Suprapubic skin (tissue), 3 donors: ENCODE measurements at regions not wholly inside any gene's neighbourhood (a gene's known extent, or its start where the extent isn't known, plus 50 kb on each side); places are given as distances from the start of the nearest gene placed in this dataset.

ENCODE experiments used
- POLR2A ChIP-seq, 2 donors: fragments of 450-650 bp; IDR thresholded peaks; one replicate each; pipeline ENCODE4 v1.6.1; 2017; ENCODE audit warnings: antibody characterized with exemption in 2 of 2, mild to moderate bottlenecking in 2 of 2, moderate library complexity in 2 of 2
- TF ChIP-seq, protein P1 (sequence below), 2 donors: fragments of 200-600 bp in 1 of 2; fragments of 450-650 bp in 1 of 2; sonication (generic) in 1 of 2; IDR thresholded peaks; one replicate each; pipeline ENCODE4 v1.5.1; 2016 to 2019; ENCODE audit warnings: antibody characterized with exemption in 2 of 2, mild to moderate bottlenecking in 1 of 2, moderate library complexity in 1 of 2

GRCh38 chr7:46208635-46209525 is 287.8 kb upstream of the IGFBP3 start:
- TF ChIP-seq, protein P1, sequence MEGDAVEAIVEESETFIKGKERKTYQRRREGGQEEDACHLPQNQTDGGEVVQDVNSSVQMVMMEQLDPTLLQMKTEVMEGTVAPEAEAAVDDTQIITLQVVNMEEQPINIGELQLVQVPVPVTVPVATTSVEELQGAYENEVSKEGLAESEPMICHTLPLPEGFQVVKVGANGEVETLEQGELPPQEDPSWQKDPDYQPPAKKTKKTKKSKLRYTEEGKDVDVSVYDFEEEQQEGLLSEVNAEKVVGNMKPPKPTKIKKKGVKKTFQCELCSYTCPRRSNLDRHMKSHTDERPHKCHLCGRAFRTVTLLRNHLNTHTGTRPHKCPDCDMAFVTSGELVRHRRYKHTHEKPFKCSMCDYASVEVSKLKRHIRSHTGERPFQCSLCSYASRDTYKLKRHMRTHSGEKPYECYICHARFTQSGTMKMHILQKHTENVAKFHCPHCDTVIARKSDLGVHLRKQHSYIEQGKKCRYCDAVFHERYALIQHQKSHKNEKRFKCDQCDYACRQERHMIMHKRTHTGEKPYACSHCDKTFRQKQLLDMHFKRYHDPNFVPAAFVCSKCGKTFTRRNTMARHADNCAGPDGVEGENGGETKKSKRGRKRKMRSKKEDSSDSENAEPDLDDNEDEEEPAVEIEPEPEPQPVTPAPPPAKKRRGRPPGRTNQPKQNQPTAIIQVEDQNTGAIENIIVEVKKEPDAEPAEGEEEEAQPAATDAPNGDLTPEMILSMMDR (IDR thresholded peaks at IDR 0.05) = no peak
- no peak for TF ChIP-seq POLR2A (IDR thresholded peaks at IDR 0.05)
